H1 (cell line): ENCODE measurements at regions not wholly inside any gene's neighbourhood (a gene's known extent, or its start where the extent isn't known, plus 50 kb on each side); places are given as distances from the start of the nearest gene placed in this dataset.

Source experiments
- CTCF ChIA-PET: fragments of 300-600 bp; sonication (Branson Sonifier 250); formaldehyde crosslinking; loops from one replicate; lab custom pipeline; 2021; ENCODE audit not compliant: partially characterized antibody; lab: Charles Lee
- POLR2A ChIA-PET: fragments of 300-600 bp; sonication (Branson Sonifier 250); formaldehyde crosslinking; loops from one replicate; lab custom pipeline; 2021; ENCODE audit warnings: inconsistent platforms; ENCODE audit not compliant: partially characterized antibody; lab: Charles Lee
- DNase-seq, 2 experiments: peaks; one replicate each; pipeline versions ENCODE4 v3.0.0 to v3.0.0-alpha.2; 2010 to 2022; ENCODE audit warnings: low spot score in 2 of 2, low read depth in 1 of 2, mixed read lengths in 1 of 2
- FAIRE-seq: peaks from 2 replicates; lab custom pipeline; 2011; peaks lifted over from hg19 to GRCh38; lab: Jason Lieb, UNC
- H2AFZ ChIP-seq: 2 replicates; pipeline ENCODE4 v1.8.1; 2012; ENCODE audit warnings: low read length, inconsistent platforms
- H2AK5ac ChIP-seq: 2 replicates; pipeline ENCODE4 v1.6.1; 2013; ENCODE audit warnings: low read depth, low read length
- H2BK120ac ChIP-seq: replicated peaks from 2 replicates; pipeline ENCODE3; 2013; ENCODE audit warnings: low read depth, low read length, inconsistent platforms
- H2BK12ac ChIP-seq: 2 replicates; pipeline ENCODE4 v1.6.1; 2013; ENCODE audit warnings: low read depth, low read length
- H2BK15ac ChIP-seq: 2 replicates; pipeline ENCODE4 v1.6.1; 2013; ENCODE audit warnings: low read length
- H2BK20ac ChIP-seq: 2 replicates; pipeline ENCODE4 v1.6.1; 2013; ENCODE audit warnings: low read length
- H2BK5ac ChIP-seq: 2 replicates; pipeline ENCODE4 v1.6.1; 2013; ENCODE audit warnings: low read depth, low read length
- H3K14ac ChIP-seq: 2 replicates; pipeline ENCODE4 v1.6.1; 2013; ENCODE audit warnings: inconsistent platforms; ENCODE audit not compliant: insufficient read length
- H3K18ac ChIP-seq: 2 replicates; pipeline ENCODE4 v1.6.1; 2013; ENCODE audit warnings: low read length; ENCODE audit errors: extremely low read depth
- H3K23ac ChIP-seq: 2 replicates; pipeline ENCODE4 v1.6.1; 2013; ENCODE audit warnings: inconsistent platforms; ENCODE audit not compliant: insufficient read length
- H3K23me2 ChIP-seq: 2 replicates; pipeline ENCODE4 v1.6.1; 2013; ENCODE audit warnings: low read depth, low read length
- H3K27ac ChIP-seq: 2 replicates; pipeline ENCODE4 v1.6.1; 2011; ENCODE audit warnings: low read depth, low read length, inconsistent platforms
- H3K27me3 ChIP-seq, 4 experiments: replicated peaks in 1 of 4; 1 replicate in 1 of 4; 2 replicates in 3 of 4; pipeline versions ENCODE4 v1.6.1 to v1.8.1; 2011 to 2013; ENCODE audit warnings: low read length in 3 of 4, mild to moderate bottlenecking in 3 of 4, inconsistent platforms in 2 of 4, mixed read lengths in 2 of 4, moderate library complexity in 1 of 4; ENCODE audit not compliant: control insufficient read depth in 3 of 4, insufficient read depth in 3 of 4; ENCODE audit errors: extremely low read depth in 1 of 4
- H3K36me3 ChIP-seq, 4 experiments: 2 replicates each; pipeline versions ENCODE4 v1.6.1 to v1.8.1; 2011 to 2013; ENCODE audit warnings: mild to moderate bottlenecking in 4 of 4, low read length in 3 of 4, moderate library complexity in 2 of 4, control low read depth in 1 of 4, inconsistent platforms in 1 of 4; ENCODE audit not compliant: insufficient read depth in 4 of 4, control insufficient read depth in 2 of 4
- H3K4ac ChIP-seq: replicated peaks from 2 replicates; pipeline ENCODE3; 2013; ENCODE audit warnings: low read length, low read depth, mixed read lengths, inconsistent platforms; ENCODE audit not compliant: insufficient read length
- H3K4me1 ChIP-seq, 4 experiments: replicated peaks in 1 of 4; 1 replicate in 1 of 4; 2 replicates in 3 of 4; pipeline versions ENCODE4 v1.6.1 to v1.8.1; 2011 to 2013; ENCODE audit warnings: low read length in 3 of 4, inconsistent platforms in 2 of 4, mixed read lengths in 1 of 4; ENCODE audit not compliant: insufficient read depth in 4 of 4, control insufficient read depth in 3 of 4
- H3K4me2 ChIP-seq, 2 experiments: 2 replicates each; pipeline versions ENCODE4 v1.6.1 to v1.8.1; 2011 to 2013; ENCODE audit warnings: low read depth in 2 of 2, low read length in 2 of 2, control low read depth in 1 of 2, inconsistent platforms in 1 of 2, mild to moderate bottlenecking in 1 of 2; ENCODE audit not compliant: insufficient read depth in 1 of 2
- H3K4me3 ChIP-seq, 4 experiments: fragments of 200-600, 300-600 bp in 1 of 4; sonication (generic), shearing (Covaris generic), sonication (Bioruptor Twin) in 1 of 4; 2 replicates each; pipeline versions ENCODE4 v1.5.1 to v1.8.1; 2011 to 2016; ENCODE audit warnings: low read length in 4 of 4, low read depth in 3 of 4, control low read depth in 2 of 4, inconsistent platforms in 2 of 4, mild to moderate bottlenecking in 2 of 4, mixed read lengths in 1 of 4, moderate library complexity in 1 of 4; ENCODE audit not compliant: insufficient read depth in 2 of 4; ENCODE audit errors: extremely low read depth in 1 of 4
- H3K56ac ChIP-seq: replicated peaks from 2 replicates; pipeline ENCODE3; 2013; ENCODE audit warnings: low read depth, mild to moderate bottlenecking, mixed read lengths, low read length, inconsistent platforms; ENCODE audit not compliant: insufficient read length
- H3K79me1 ChIP-seq: 2 replicates; pipeline ENCODE4 v1.6.1; 2013; ENCODE audit warnings: low read depth, low read length, control low read depth
- H3K79me2 ChIP-seq, 2 experiments: 2 replicates each; pipeline versions ENCODE4 v1.6.1 to v1.8.1; 2012 to 2013; ENCODE audit warnings: low read length in 2 of 2, mild to moderate bottlenecking in 2 of 2, inconsistent platforms in 1 of 2; ENCODE audit not compliant: insufficient read depth in 2 of 2, control insufficient read depth in 1 of 2
- H3K9ac ChIP-seq, 4 experiments: replicated peaks in 1 of 4; 1 replicate in 1 of 4; 2 replicates in 3 of 4; pipeline versions ENCODE4 v1.6.1 to v1.8.1; 2011 to 2013; ENCODE audit warnings: low read depth in 3 of 4, low read length in 3 of 4, control low read depth in 2 of 4, mild to moderate bottlenecking in 2 of 4, moderate library complexity in 2 of 4, inconsistent platforms in 1 of 4; ENCODE audit errors: extremely low read depth in 1 of 4
- H3K9me3 ChIP-seq, 2 experiments: 2 replicates each; pipeline versions ENCODE4 v1.6.1 to v1.8.1; 2012 to 2013; ENCODE audit warnings: mild to moderate bottlenecking in 2 of 2, moderate library complexity in 2 of 2, control low read depth in 1 of 2, inconsistent platforms in 1 of 2, low read depth in 1 of 2, low read length in 1 of 2, mixed read lengths in 1 of 2; ENCODE audit not compliant: insufficient read depth in 2 of 2
- H4K20me1 ChIP-seq, 2 experiments: replicated peaks in 1 of 2; 2 replicates each; pipeline versions ENCODE3 to v1.8.1; 2011 to 2013; ENCODE audit warnings: inconsistent platforms in 2 of 2, low read length in 2 of 2, mild to moderate bottlenecking in 1 of 2; ENCODE audit not compliant: insufficient read depth in 2 of 2, control insufficient read depth in 1 of 2
- H4K5ac ChIP-seq: 2 replicates; pipeline ENCODE4 v1.6.1; 2013; ENCODE audit warnings: low read length, low read depth, mixed read lengths, inconsistent platforms; ENCODE audit not compliant: insufficient read length
- H4K8ac ChIP-seq: 2 replicates; pipeline ENCODE4 v1.8.0; 2013; ENCODE audit warnings: mild to moderate bottlenecking, moderate library complexity, low read length, inconsistent platforms; ENCODE audit not compliant: insufficient read depth; ENCODE audit errors: extremely low read depth
- H4K91ac ChIP-seq: replicated peaks from 2 replicates; pipeline ENCODE3; 2013; ENCODE audit warnings: low read length, mixed read lengths, inconsistent platforms; ENCODE audit not compliant: insufficient read length
- BCL11A ChIP-seq, 2 experiments: IDR thresholded peaks; one replicate each; pipeline ENCODE4 v1.6.1; 2011; ENCODE audit warnings: low read depth in 2 of 2, low read length in 2 of 2, mild to moderate bottlenecking in 2 of 2
- CEBPB ChIP-seq: IDR thresholded peaks from 2 replicates; pipeline ENCODE4 v1.6.1; 2012; ENCODE audit warnings: low read depth, low read length
- POLR2A ChIP-seq, 2 experiments: IDR thresholded peaks; 1 replicate in 1 of 2; 2 replicates in 1 of 2; pipeline ENCODE4 v1.6.1; 2011; ENCODE audit warnings: low read depth in 2 of 2, low read length in 2 of 2, mild to moderate bottlenecking in 2 of 2; ENCODE audit errors: control extremely low read depth in 1 of 2
- SP2 ChIP-seq: IDR thresholded peaks from 2 replicates; pipeline ENCODE4 v1.6.1; 2012; ENCODE audit warnings: mild to moderate bottlenecking, low read length, inconsistent platforms
- WGBS, 2 experiments: shearing (Covaris generic) in 1 of 2; methylation state at CpG; one replicate each; pipeline versions ENCODE4 v1.1.6 to v1.1.7; 2013 to 2015; ENCODE audit warnings: low lambda C conversion rate in 2 of 2, mixed read lengths in 2 of 2, inconsistent platforms in 1 of 2, low coverage in 1 of 2, missing lambda C conversion rate in 1 of 2; ENCODE audit not compliant: insufficient replicate concordance in 2 of 2, insufficient coverage in 1 of 2, insufficient read length in 1 of 2; ENCODE audit errors: extremely low coverage in 1 of 2, missing lambda C conversion rate in 1 of 2; 5-methylcytosine and 5-hydroxymethylcytosine counted together

DNA sequence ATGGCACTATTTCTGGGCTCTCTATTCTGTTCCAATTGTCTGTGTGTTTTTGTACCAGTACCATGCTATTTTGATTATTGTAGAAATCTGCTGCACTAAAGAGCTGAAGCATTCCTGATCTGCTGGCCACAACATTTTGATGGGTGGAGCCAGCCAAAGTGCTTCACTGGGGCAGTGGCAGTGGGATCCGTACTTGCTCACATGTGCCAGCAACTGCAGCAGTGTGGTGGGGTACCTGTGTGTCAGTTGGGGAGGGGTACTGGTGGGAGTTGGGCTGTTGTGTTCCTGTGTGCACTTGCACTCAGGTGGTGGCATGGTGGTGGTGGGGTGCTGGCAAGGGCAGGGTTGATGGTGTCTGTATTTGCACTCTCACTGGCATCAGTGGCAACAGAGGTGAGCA, 204.6 kb upstream of the ALG10 start:
- 0 out of 2 replicates have a peak overlapping the region, but pooled peaks have one; percentile 13 for H2BK12ac ChIP-seq
- H3K9ac ChIP-seq, result no peak overlapping the region
- no peak for FAIRE-seq
- TF ChIP-seq BCL11A (IDR thresholded peaks at IDR 0.05; ENCODE audit: low read depth in 2 of 2, low read length in 2 of 2), result no peak
- no peak for TF ChIP-seq CEBPB
- no peak for TF ChIP-seq SP2
- TF ChIP-seq POLR2A (IDR thresholded peaks at IDR 0.05; ENCODE audit: control extremely low read depth in 1 of 2, low read depth in 2 of 2, low read length in 2 of 2), result no peak
- TF ChIP-seq, all 59 proteins: peak for 0
- Histone ChIP-seq H4K8ac (no peak overlapping the region), H2AFZ (no peak overlapping the region), H2BK5ac (no peak overlapping the region), H3K9me3 (peaks cover 0 to 6% of the 10 kb centered on the region in 2 experiments; a peak in 2 of 4 replicates), H4K91ac (no peak overlapping the region), H3K79me2 (no peaks in the 10 kb centered on the region), H3K79me1 (no peaks in the 10 kb centered on the region), H2AK5ac (no peak overlapping the region), H3K14ac (no peak overlapping the region), H3K27me3 (no peaks in the 10 kb centered on the region), H3K18ac (no peak overlapping the region), H3K56ac (no peak overlapping the region), H2BK15ac (no peak overlapping the region), H3K4me3 (no peak overlapping the region), H3K4me1 (no peaks in the 10 kb centered on the region), H4K20me1 (no peaks in the 10 kb centered on the region), H3K23ac (no peak overlapping the region), H3K36me3 (no peaks in the 10 kb centered on the region), H2BK20ac (no peak overlapping the region), H3K4ac (no peak overlapping the region), H3K4me2 (no peak overlapping the region), H2BK120ac (no peak overlapping the region), H3K27ac (no peak overlapping the region), H3K23me2 (no peaks in the 10 kb centered on the region), H4K5ac (no peak overlapping the region)
- POLR2A ChIA-PET, result interaction anchor here (0.5 kb wide), 1 partner anchor 59 kb away, joined by 3 read pairs; no protein-coding TSS in a partner anchor
- CTCF ChIA-PET, result interaction anchor here (0.9 kb wide), 1 partner anchor 14 kb away, joined by 3 read pairs; no protein-coding TSS in a partner anchor
- 100% methylated on average over 1 of the region's 1 CpG; no CpG with 5 or more reads in 1 of the 2 experiments for WGBS, 2 experiments
- DNase-seq, result no peak
